Liver (tissue), 8 donors: ENCODE measurements at regions not wholly inside any gene's neighbourhood (a gene's known extent, or its start where the extent isn't known, plus 50 kb on each side); places are given as distances from the start of the nearest gene placed in this dataset.

Experiments
- DNase-seq: peaks from one replicate; pipeline ENCODE4 v3.0.0-alpha.2; 2017; ENCODE audit warnings: low spot score
- H3K27ac ChIP-seq, 2 donors: one replicate each; pipeline ENCODE4 v1.7.0; 2013; ENCODE audit warnings: inconsistent platforms in 2 of 2, low read length in 2 of 2, control low read depth in 1 of 2, low read depth in 1 of 2, mild to moderate bottlenecking in 1 of 2
- H3K27me3 ChIP-seq, 4 donors: one replicate each; pipeline versions ENCODE4 v1.6.1 to v1.7.0; 2013; ENCODE audit warnings: low read length in 3 of 4, inconsistent platforms in 1 of 4, mild to moderate bottlenecking in 1 of 4, moderate library complexity in 1 of 4; ENCODE audit not compliant: control insufficient read depth in 4 of 4, insufficient read depth in 4 of 4
- H3K36me3 ChIP-seq, 4 donors: one replicate each; pipeline versions ENCODE4 v1.6.1 to v1.7.0; 2013; ENCODE audit warnings: low read length in 3 of 4, mild to moderate bottlenecking in 3 of 4, low read depth in 1 of 4, moderate library complexity in 1 of 4; ENCODE audit not compliant: control insufficient read depth in 4 of 4, insufficient read depth in 3 of 4
- H3K4me1 ChIP-seq, 4 donors: one replicate each; pipeline versions ENCODE4 v1.6.1 to v1.7.0; 2013; ENCODE audit warnings: low read length in 3 of 4, mild to moderate bottlenecking in 3 of 4, moderate library complexity in 1 of 4; ENCODE audit not compliant: control insufficient read depth in 4 of 4, insufficient read depth in 4 of 4
- H3K4me3 ChIP-seq, 3 donors: one replicate each; pipeline versions ENCODE4 v1.6.1 to v1.7.0; 2013; ENCODE audit warnings: low read length in 3 of 3, control low read depth in 1 of 3, low read depth in 1 of 3, mild to moderate bottlenecking in 1 of 3
- H3K9ac ChIP-seq, 2 donors: one replicate each; pipeline ENCODE4 v1.7.0; 2013; ENCODE audit warnings: low read length in 2 of 2, mild to moderate bottlenecking in 2 of 2, moderate library complexity in 2 of 2, control low read depth in 1 of 2, low read depth in 1 of 2
- H3K9me3 ChIP-seq, 4 donors: one replicate each; pipeline versions ENCODE4 v1.6.1 to v1.7.0; 2013; ENCODE audit warnings: low read length in 3 of 4; ENCODE audit not compliant: control insufficient read depth in 4 of 4
- ATF3 ChIP-seq: IDR thresholded peaks from 2 replicates; pipeline ENCODE4 v1.6.1; 2016; ENCODE audit warnings: antibody characterized with exemption
- CTCF ChIP-seq: fragments of 150-350 bp; IDR thresholded peaks from 2 replicates; pipeline ENCODE4 v1.5.1; 2017; ENCODE audit warnings: improper control_type of control experiment, low read depth, low read length; ENCODE audit not compliant: missing input control
- EGR1 ChIP-seq, 2 donors: IDR thresholded peaks; 2 replicates each; pipeline ENCODE4 v1.6.1; 2016 to 2018; ENCODE audit warnings: antibody characterized with exemption in 2 of 2, low read depth in 2 of 2
- FOXA1 ChIP-seq: IDR thresholded peaks from 2 replicates; pipeline ENCODE4 v1.6.1; 2016; ENCODE audit warnings: antibody characterized with exemption
- FOXA2 ChIP-seq: IDR thresholded peaks from 2 replicates; pipeline ENCODE4 v1.6.1; 2016; ENCODE audit warnings: antibody characterized with exemption
- GABPA ChIP-seq, 2 donors: IDR thresholded peaks in 1 of 2; conservative IDR thresholded peaks in 1 of 2; 2 replicates each; pipeline ENCODE4 v1.6.1; 2016; ENCODE audit warnings: antibody characterized with exemption in 2 of 2, mild to moderate bottlenecking in 1 of 2, moderate library complexity in 1 of 2
- HNF4A ChIP-seq, 2 donors: conservative IDR thresholded peaks; 2 replicates each; pipeline ENCODE4 v1.6.1; 2016; ENCODE audit warnings: antibody characterized with exemption in 2 of 2, mild to moderate bottlenecking in 2 of 2
- HNF4G ChIP-seq: IDR thresholded peaks from 2 replicates; pipeline ENCODE4 v1.6.1; 2016; ENCODE audit warnings: antibody characterized with exemption
- JUND ChIP-seq, 2 donors: IDR thresholded peaks; 2 replicates each; pipeline ENCODE4 v1.6.1; 2016; ENCODE audit warnings: antibody characterized with exemption in 2 of 2
- MAX ChIP-seq: IDR thresholded peaks from 2 replicates; pipeline ENCODE4 v1.6.1; 2016; ENCODE audit warnings: antibody characterized with exemption
- NR2F2 ChIP-seq: IDR thresholded peaks from 2 replicates; pipeline ENCODE4 v1.6.1; 2016; ENCODE audit warnings: antibody characterized with exemption
- RAD21 ChIP-seq, 2 donors: IDR thresholded peaks; 2 replicates each; pipeline ENCODE4 v1.6.1; 2016; ENCODE audit warnings: antibody characterized with exemption in 2 of 2, mild to moderate bottlenecking in 2 of 2
- REST ChIP-seq: IDR thresholded peaks from 2 replicates; pipeline ENCODE4 v1.6.1; 2016; ENCODE audit warnings: antibody characterized with exemption, mild to moderate bottlenecking
- RXRA ChIP-seq, 2 donors: IDR thresholded peaks; 2 replicates each; pipeline ENCODE4 v1.6.1; 2017 to 2018; ENCODE audit warnings: antibody characterized with exemption in 2 of 2, mild to moderate bottlenecking in 1 of 2
- SP1 ChIP-seq: IDR thresholded peaks from 2 replicates; pipeline ENCODE4 v1.6.1; 2018; ENCODE audit warnings: antibody characterized with exemption, mild to moderate bottlenecking
- TAF1 ChIP-seq: conservative IDR thresholded peaks from 2 replicates; pipeline ENCODE4 v1.6.1; 2016; ENCODE audit warnings: antibody characterized with exemption, mild to moderate bottlenecking
- YY1 ChIP-seq: IDR thresholded peaks from 2 replicates; pipeline ENCODE4 v1.6.1; 2016; ENCODE audit warnings: antibody characterized with exemption, mild to moderate bottlenecking
- ZBTB33 ChIP-seq: IDR thresholded peaks from 2 replicates; pipeline ENCODE4 v1.6.1; 2016; ENCODE audit warnings: antibody characterized with exemption
- WGBS: extraction: QIAGEN DNeasy Blood & Tissue Kit; methylation state at CpG from one replicate; pipeline ENCODE4 v1.1.7; 2013; 5-methylcytosine and 5-hydroxymethylcytosine counted together
- donor health status: healthy.
- donor health status: healthy.
- donor health status: healthy.
- donor health status: healthy.
- donor health status: healthy.

GRCh38 chr16:63682844-63683243 is 1439.0 kb downstream of the CDH11 start:
- Histone ChIP-seq H3K9me3 (no peaks in the 10 kb centered on the region), H3K36me3 (no peaks in the 10 kb centered on the region), H3K27ac (no peak overlapping the region), H3K4me3 (no peak overlapping the region), H3K27me3 (no peaks in the 10 kb centered on the region), H3K9ac (no peak overlapping the region), H3K4me1 (no peaks in the 10 kb centered on the region)
- no peak for DNase-seq
- WGBS: 58% methylated on average over 3 of the region's 3 CpGs
- TF ChIP-seq NR2F2 (no peak), JUND (IDR thresholded peaks at IDR 0.05) (no peak), FOXA1 (no peak), YY1 (no peak), ZBTB33 (no peak), TAF1 (no peak), GABPA (IDR thresholded peaks at IDR 0.05 in 1 of 2, conservative IDR thresholded peaks at IDR 0.05 in 1 of 2) (no peak), MAX (no peak), SP1 (no peak), EGR1 (IDR thresholded peaks at IDR 0.05; ENCODE audit: low read depth in 2 of 2) (no peak), FOXA2 (no peak), HNF4A (conservative IDR thresholded peaks at IDR 0.05) (no peak), RAD21 (IDR thresholded peaks at IDR 0.05) (no peak), RXRA (IDR thresholded peaks at IDR 0.05) (no peak), REST (no peak), CTCF (no peak), HNF4G (no peak)

GRCh38 chr16:63672493-63672892 is 1449.4 kb downstream of the CDH11 start:
- H3K4me1 ChIP-seq: no peaks in the 10 kb centered on the region
- H3K4me3 ChIP-seq: no peak overlapping the region
- H3K36me3 ChIP-seq: no peaks in the 10 kb centered on the region
- H3K9me3 ChIP-seq: no peaks in the 10 kb centered on the region
- TF ChIP-seq ATF3 (no peak), EGR1 (IDR thresholded peaks at IDR 0.05; ENCODE audit: low read depth in 2 of 2) (no peak)
- 56% methylated on average over 2 of the region's 2 CpGs for WGBS
- no peak overlapping the region for H3K27ac ChIP-seq
- peaks cover 0 to 3% (median 0%) of the 10 kb centered on the region in 4 donors for H3K27me3 ChIP-seq
- no peak for DNase-seq
- H3K9ac ChIP-seq: no peak overlapping the region
